ENCODE measurements at regions not wholly inside any gene's neighbourhood (a gene's known extent, or its start where the extent isn't known, plus 50 kb on each side); places are given as distances from the start of the nearest gene placed in this dataset.
"Not testable (repeated sequence)": the region's sequence is repeated elsewhere in the genome, so short reads cannot be mapped to it uniquely, and the experiment has no call there.

- no CpG with 5 or more reads among the region's 4 CpGs for WGBS (ENCODE audit: extremely low coverage, insufficient read length, low lambda C conversion rate)
- not testable (repeated sequence) for H3K4me1 Mint-ChIP-seq
These were observed 2830.5 kb downstream of the RPIA start for GRCh38 chr2:91521944-91522343.

GRCh38 chr2:91522877-91523276 lies 2831.4 kb downstream of the RPIA start:
- not testable (repeated sequence) for H2BK20ac ChIP-seq (ENCODE audit: low read depth, low read length, poor library complexity, severe bottlenecking); H3T11ph ChIP-seq (ENCODE audit: low read length); H4K5ac ChIP-seq (ENCODE audit: insufficient read length, low read depth, low read length); H3K4ac ChIP-seq (ENCODE audit: low read depth, low read length); H4K8ac ChIP-seq (replicated peaks; ENCODE audit: insufficient read length, low read depth, low read length); DNase-seq; H3K27me3 Mint-ChIP-seq (ENCODE audit: low read depth); H4K20me1 ChIP-seq (ENCODE audit: control insufficient read depth, insufficient read depth, insufficient read length); H3K9ac ChIP-seq (ENCODE audit: extremely low read depth, insufficient read length, low read length); H2BK15ac ChIP-seq (ENCODE audit: low read depth, low read length); H3K4me1 Mint-ChIP-seq; H2AFZ ChIP-seq (ENCODE audit: low read length); H2BK12ac ChIP-seq (ENCODE audit: insufficient read length, low read depth, low read length); H3K27ac Mint-ChIP-seq; H3K14ac ChIP-seq (ENCODE audit: insufficient read depth, low read length); H3K9me3 ChIP-seq (ENCODE audit: control insufficient read depth, low read depth, low read length); H2AK5ac ChIP-seq (ENCODE audit: insufficient read length, low read length); H2BK120ac ChIP-seq (ENCODE audit: low read depth, low read length, poor library complexity, severe bottlenecking); H3K27ac ChIP-seq (ENCODE audit: insufficient read length, low read depth, low read length); H3K27me3 ChIP-seq (ENCODE audit: insufficient read depth, low read length); H3K23me2 ChIP-seq (ENCODE audit: insufficient read length, low read depth, low read length, poor library complexity, severe bottlenecking); H3K56ac ChIP-seq (ENCODE audit: insufficient read length, low read depth, low read length); H3K4me2 ChIP-seq (ENCODE audit: insufficient read depth, insufficient read length, low read length); H3K23ac ChIP-seq (ENCODE audit: insufficient read length, low read depth, low read length); H3K79me1 ChIP-seq (ENCODE audit: insufficient read depth, low read depth, low read length, poor library complexity, severe bottlenecking); H2BK5ac ChIP-seq (ENCODE audit: insufficient read length, low read length); H3K4me3 Mint-ChIP-seq; H3K36me3 Mint-ChIP-seq (ENCODE audit: insufficient read depth in 1 of 3, low read depth in 3 of 3); H4K91ac ChIP-seq (ENCODE audit: insufficient read length, low read depth, low read length); H3K79me2 ChIP-seq (ENCODE audit: insufficient read depth, low read length); H3K4me1 ChIP-seq (ENCODE audit: insufficient read depth, low read length); H3K18ac ChIP-seq (ENCODE audit: insufficient read length, low read depth, low read length)
- peaks cover 6 to 13% of the 10 kb centered on the region in 2 experiments; a peak in 3 of 5 replicates for H3K9me3 Mint-ChIP-seq
- WGBS (ENCODE audit: extremely low coverage, insufficient read length, low lambda C conversion rate) = no CpG with 5 or more reads among the region's 5 CpGs

More at GRCh38 chr2:91521944-91522343, 2830.5 kb downstream of the RPIA start:
- not testable (repeated sequence) for H3K9me3 ChIP-seq (ENCODE audit: control insufficient read depth, low read depth, low read length); DNase-seq; H3K27me3 Mint-ChIP-seq (ENCODE audit: low read depth); H3K9me3 Mint-ChIP-seq; H3K36me3 Mint-ChIP-seq (ENCODE audit: insufficient read depth in 1 of 3, low read depth in 3 of 3); H4K91ac ChIP-seq (ENCODE audit: insufficient read length, low read depth, low read length); H3K14ac ChIP-seq (ENCODE audit: insufficient read depth, low read length); H3K23ac ChIP-seq (ENCODE audit: insufficient read length, low read depth, low read length); H2BK20ac ChIP-seq (ENCODE audit: low read depth, low read length, poor library complexity, severe bottlenecking); H3K79me1 ChIP-seq (ENCODE audit: insufficient read depth, low read depth, low read length, poor library complexity, severe bottlenecking); H2BK5ac ChIP-seq (ENCODE audit: insufficient read length, low read length); H4K8ac ChIP-seq (replicated peaks; ENCODE audit: insufficient read length, low read depth, low read length); H3K27ac ChIP-seq (ENCODE audit: insufficient read length, low read depth, low read length); H2BK120ac ChIP-seq (ENCODE audit: low read depth, low read length, poor library complexity, severe bottlenecking); H3K23me2 ChIP-seq (ENCODE audit: insufficient read length, low read depth, low read length, poor library complexity, severe bottlenecking); H3K9ac ChIP-seq (ENCODE audit: extremely low read depth, insufficient read length, low read length); H4K5ac ChIP-seq (ENCODE audit: insufficient read length, low read depth, low read length); H3K27me3 ChIP-seq (ENCODE audit: insufficient read depth, low read length); H3K4ac ChIP-seq (ENCODE audit: low read depth, low read length); H3K56ac ChIP-seq (ENCODE audit: insufficient read length, low read depth, low read length); H3K79me2 ChIP-seq (ENCODE audit: insufficient read depth, low read length); H4K20me1 ChIP-seq (ENCODE audit: control insufficient read depth, insufficient read depth, insufficient read length); H2AK5ac ChIP-seq (ENCODE audit: insufficient read length, low read length); H2BK15ac ChIP-seq (ENCODE audit: low read depth, low read length); H3K27ac Mint-ChIP-seq; H3T11ph ChIP-seq (ENCODE audit: low read length); H3K18ac ChIP-seq (ENCODE audit: insufficient read length, low read depth, low read length); H3K4me3 Mint-ChIP-seq; H2AFZ ChIP-seq (ENCODE audit: low read length); H2BK12ac ChIP-seq (ENCODE audit: insufficient read length, low read depth, low read length); H3K4me2 ChIP-seq (ENCODE audit: insufficient read depth, insufficient read length, low read length); H3K4me1 ChIP-seq (ENCODE audit: insufficient read depth, low read length)
